HEK293 (cell line): ENCODE measurements at regions not wholly inside any gene's neighbourhood (a gene's known extent, or its start where the extent isn't known, plus 50 kb on each side); places are given as distances from the start of the nearest gene placed in this dataset.
A peak's percentile ranks its signal among the peaks of the same experiment; 100 is the strongest.
"Not testable (repeated sequence)": the region's sequence is repeated elsewhere in the genome, so short reads cannot be mapped to it uniquely, and the experiment has no call there.

ENCODE experiments used
- CTCF ChIA-PET: fragments of 350-600 bp; formaldehyde crosslinking; extraction: SDS; loops from one replicate; lab custom pipeline; 2021; ENCODE audit warnings: antibody characterized with exemption; lab: Yijun Ruan, JAX
- POLR2A ChIA-PET: fragments of 300-600 bp; formaldehyde crosslinking; extraction: SDS; loops from one replicate; lab custom pipeline; 2020; ENCODE audit warnings: antibody characterized with exemption, inconsistent platforms; lab: Yijun Ruan, JAX
- H3K27ac ChIP-seq: fragments of 200-500 bp; sonication (Bioruptor generic); 2 replicates; pipeline ENCODE4 v1.5.1; 2014; ENCODE audit warnings: low read depth, low read length, control low read depth, inconsistent platforms; ENCODE audit errors: extremely low read depth
- H3K36me3 ChIP-seq, 2 experiments: fragments of 200-500 bp in 1 of 2; sonication (Bioruptor generic) in 1 of 2; 1 replicate in 1 of 2; 2 replicates in 1 of 2; pipeline ENCODE4 v1.5.1; 2014 to 2017; ENCODE audit warnings: inconsistent platforms in 2 of 2, low read length in 2 of 2; ENCODE audit not compliant: control insufficient read depth in 2 of 2, insufficient read depth in 1 of 2
- H3K4me1 ChIP-seq: fragments of 200-500 bp; sonication (Bioruptor generic); 2 replicates; pipeline ENCODE4 v1.5.1; 2014; ENCODE audit warnings: mild to moderate bottlenecking, low read length, inconsistent platforms; ENCODE audit not compliant: control insufficient read depth, insufficient read depth
- H3K4me3 ChIP-seq: 2 replicates; pipeline ENCODE4 v1.5.1; 2011; ENCODE audit warnings: low read depth, mild to moderate bottlenecking, control low read depth, low read length, moderate library complexity
- H3K9me3 ChIP-seq: fragments of 200-500 bp; sonication (Bioruptor generic); 2 replicates; pipeline ENCODE4 v1.5.1; 2014; ENCODE audit warnings: low read depth, low read length, inconsistent platforms; ENCODE audit not compliant: control insufficient read depth, insufficient read depth
- GLIS1 ChIP-seq: fragments of 450-650 bp; formaldehyde crosslinking; IDR thresholded peaks from 2 replicates; pipeline ENCODE4 v1.5.1; 2016; ENCODE audit warnings: missing biosample characterization, missing genetic modification characterization
- HOXD13 ChIP-seq: sonication (generic); formaldehyde crosslinking; IDR thresholded peaks from 2 replicates; pipeline ENCODE4 v1.8.0; 2022; ENCODE audit warnings: missing genetic modification reagents, borderline replicate concordance
- KLF7 ChIP-seq: fragments of 450-650 bp; formaldehyde crosslinking; IDR thresholded peaks from 2 replicates; pipeline ENCODE4 v1.5.1; 2016; ENCODE audit warnings: missing biosample characterization, missing genetic modification characterization, borderline replicate concordance
- MEIS1 ChIP-seq: sonication (generic); formaldehyde crosslinking; IDR thresholded peaks from 2 replicates; pipeline ENCODE4 v1.8.1; 2022; ENCODE audit warnings: missing genetic modification reagents, mild to moderate bottlenecking, borderline replicate concordance
- RBAK ChIP-seq: fragments of 450-650 bp; formaldehyde crosslinking; IDR thresholded peaks from 2 replicates; pipeline ENCODE4 v1.5.1; 2016; ENCODE audit warnings: missing biosample characterization, missing genetic modification characterization
- ZBTB20 ChIP-seq: fragments of 450-650 bp; formaldehyde crosslinking; IDR thresholded peaks from 2 replicates; pipeline ENCODE4 v1.5.1; 2016; ENCODE audit warnings: missing biosample characterization, missing genetic modification characterization
- ZBTB48 ChIP-seq: fragments of 450-650 bp; formaldehyde crosslinking; IDR thresholded peaks from 2 replicates; pipeline ENCODE4 v1.5.1; 2016; ENCODE audit warnings: missing biosample characterization, missing genetic modification characterization
- ZBTB8A ChIP-seq: fragments of 450-650 bp; formaldehyde crosslinking; IDR thresholded peaks from 2 replicates; pipeline ENCODE4 v1.5.1; 2016; ENCODE audit warnings: missing biosample characterization, missing genetic modification characterization
- ZNF10 ChIP-seq: fragments of 450-650 bp; formaldehyde crosslinking; IDR thresholded peaks from 2 replicates; pipeline ENCODE4 v1.5.1; 2017; ENCODE audit warnings: missing biosample characterization, missing genetic modification characterization
- ZNF146 ChIP-seq: fragments of 450-650 bp; formaldehyde crosslinking; IDR thresholded peaks from 2 replicates; pipeline ENCODE4 v1.5.1; 2016; ENCODE audit warnings: missing biosample characterization, missing genetic modification characterization
- ZNF223 ChIP-seq: fragments of 450-650 bp; formaldehyde crosslinking; IDR thresholded peaks from 2 replicates; pipeline ENCODE4 v1.5.1; 2016; ENCODE audit warnings: missing biosample characterization, missing genetic modification characterization
- ZNF239 ChIP-seq: fragments of 450-650 bp; formaldehyde crosslinking; IDR thresholded peaks from 2 replicates; pipeline ENCODE4 v1.5.1; 2016; ENCODE audit warnings: missing biosample characterization, missing genetic modification characterization
- ZNF266 ChIP-seq: fragments of 450-650 bp; formaldehyde crosslinking; IDR thresholded peaks from 2 replicates; pipeline ENCODE4 v1.5.1; 2016; ENCODE audit warnings: missing biosample characterization, missing genetic modification characterization, low read depth
- ZNF280D ChIP-seq: fragments of 450-650 bp; formaldehyde crosslinking; IDR thresholded peaks from 2 replicates; pipeline ENCODE4 v1.5.1; 2016; ENCODE audit warnings: missing biosample characterization, missing genetic modification characterization
- ZNF391 ChIP-seq: fragments of 450-650 bp; formaldehyde crosslinking; IDR thresholded peaks from 2 replicates; pipeline ENCODE4 v1.5.1; 2016; ENCODE audit warnings: low read depth, missing biosample characterization, missing genetic modification characterization, borderline replicate concordance
- ZNF473 ChIP-seq: fragments of 450-650 bp; formaldehyde crosslinking; IDR thresholded peaks from 2 replicates; pipeline ENCODE4 v1.5.1; 2017; ENCODE audit warnings: missing biosample characterization, missing genetic modification characterization
- ZNF501 ChIP-seq: fragments of 450-650 bp; formaldehyde crosslinking; IDR thresholded peaks from 2 replicates; pipeline ENCODE4 v1.5.1; 2016; ENCODE audit warnings: missing biosample characterization, missing genetic modification characterization
- ZNF623 ChIP-seq: fragments of 450-650 bp; formaldehyde crosslinking; IDR thresholded peaks from 2 replicates; pipeline ENCODE4 v1.5.1; 2016; ENCODE audit warnings: missing biosample characterization, missing genetic modification characterization
- ZNF692 ChIP-seq: fragments of 450-650 bp; formaldehyde crosslinking; IDR thresholded peaks from 2 replicates; pipeline ENCODE4 v1.5.1; 2016; ENCODE audit warnings: missing biosample characterization, missing genetic modification characterization
- ZNF843 ChIP-seq: fragments of 450-650 bp; formaldehyde crosslinking; IDR thresholded peaks from 2 replicates; pipeline ENCODE4 v1.5.1; 2016; ENCODE audit warnings: missing biosample characterization, missing genetic modification characterization

GRCh38 chr18:23324861-23325260 lies 128.2 kb upstream of the RIOK3 start:
- Histone ChIP-seq H3K4me1 (no peaks in the 10 kb centered on the region), H3K4me3 (no peak overlapping the region), H3K27ac (no peak overlapping the region), H3K9me3 (no peaks in the 10 kb centered on the region), H3K36me3 (peaks cover 0 to 2% of the 10 kb centered on the region in 2 experiments; a peak in 1 of 3 replicates)
- TF ChIP-seq HOXD13 (CRISPR knock-in tag) = no peak
- no peak for TF ChIP-seq ZNF239
- TF ChIP-seq ZNF10 (tag by site-specific recombination) = no peak
- TF ChIP-seq ZNF501 (tag by site-specific recombination) = no peak
- no peak for TF ChIP-seq ZBTB8A
- TF ChIP-seq GLIS1 (tag by site-specific recombination) = no peak
- no peak for TF ChIP-seq KLF7 (tag by site-specific recombination)
- TF ChIP-seq RBAK = no peak
- TF ChIP-seq ZNF623 (tag by site-specific recombination) = no peak
- TF ChIP-seq ZNF843 (tag by site-specific recombination) = no peak
- no peak for TF ChIP-seq MEIS1 (CRISPR knock-in tag)
- no peak for TF ChIP-seq ZNF391 (tag by site-specific recombination)
- ChIA-PET CTCF (no interaction called here), POLR2A (no interaction called here)

GRCh38 chr18:23329671-23330070 lies 123.4 kb upstream of the RIOK3 start:
- H3K36me3 ChIP-seq, H3K9me3 ChIP-seq, H3K4me1 ChIP-seq, H3K4me3 ChIP-seq, H3K27ac ChIP-seq, POLR2A ChIA-PET, CTCF ChIA-PET: not testable (repeated sequence)
- TF ChIP-seq ZNF146 (tag by site-specific recombination) = peak; percentile 55; the same call in 1 of the 2 replicates

GRCh38 chr18:23330423-23330822 lies 122.7 kb upstream of the RIOK3 start:
- CTCF ChIA-PET = no interaction called here
- Histone ChIP-seq H3K36me3 (peaks cover 0 to 3% of the 10 kb centered on the region in 2 experiments; a peak in 1 of 3 replicates), H3K4me1 (no peaks in the 10 kb centered on the region), H3K9me3 (no peaks in the 10 kb centered on the region), H3K27ac (no peak overlapping the region), H3K4me3 (no peak overlapping the region)
- POLR2A ChIA-PET = no interaction called here
- TF ChIP-seq ZNF473 (tag by site-specific recombination) = no peak
- TF ChIP-seq ZBTB20 = no peak
- no peak for TF ChIP-seq ZNF266 (tag by site-specific recombination)
- no peak for TF ChIP-seq ZNF692 (tag by site-specific recombination)
- no peak for TF ChIP-seq ZNF223
- no peak for TF ChIP-seq ZBTB48 (tag by site-specific recombination)
- TF ChIP-seq ZNF280D (tag by site-specific recombination) = no peak
